GM23338 (cell line): ENCODE measurements at regions not wholly inside any gene's neighbourhood (a gene's known extent, or its start where the extent isn't known, plus 50 kb on each side); places are given as distances from the start of the nearest gene placed in this dataset.

Experiments
- ATAC-seq: fragments of 200-7000 bp; cut with Tn5 transposase; 3 replicates; pipeline ENCODE4 v1.9.1; 2020
- DNase-seq: peaks from one replicate; pipeline ENCODE4 v3.0.0-alpha.2; 2015; ENCODE audit warnings: low spot score
- H2AFZ ChIP-seq: fragments of 200-600 bp; sonication (generic); 2 replicates; pipeline ENCODE4 v1.8.0; 2016; ENCODE audit warnings: antibody characterized with exemption, mild to moderate bottlenecking, moderate library complexity
- H3F3A ChIP-seq: fragments of 200-600 bp; sonication (generic); replicated peaks from 2 replicates; pipeline ENCODE4 v1.8.0; 2017; ENCODE audit warnings: antibody characterized with exemption, mixed run types, low read depth
- H3K27ac ChIP-seq: fragments of 200-600 bp; sonication (generic); 2 replicates; pipeline ENCODE4 v1.6.1; 2016; ENCODE audit warnings: low read depth
- H3K27me3 ChIP-seq: fragments of 200-600 bp; sonication (generic); 2 replicates; pipeline ENCODE4 v1.8.0; 2016; ENCODE audit warnings: mild to moderate bottlenecking, mixed run types, moderate library complexity; ENCODE audit not compliant: insufficient read depth
- H3K36me3 ChIP-seq: fragments of 200-600 bp; sonication (generic); 2 replicates; pipeline ENCODE4 v1.8.0; 2016; ENCODE audit warnings: mild to moderate bottlenecking; ENCODE audit not compliant: insufficient read depth
- H3K4me1 ChIP-seq: fragments of 200-600 bp; sonication (generic); 2 replicates; pipeline ENCODE4 v1.8.0; 2016; ENCODE audit warnings: mild to moderate bottlenecking, moderate library complexity; ENCODE audit not compliant: insufficient read depth
- H3K4me2 ChIP-seq: fragments of 200-600 bp; sonication (generic); 2 replicates; pipeline ENCODE4 v1.7.1; 2017; ENCODE audit warnings: mixed run types
- H3K4me3 ChIP-seq: fragments of 200-600 bp; sonication (generic); 2 replicates; pipeline ENCODE4 v1.6.1; 2016; ENCODE audit warnings: mixed run types
- H3K79me2 ChIP-seq: fragments of 200-600 bp; sonication (generic); replicated peaks from 2 replicates; pipeline ENCODE4 v1.8.0; 2017; ENCODE audit warnings: mild to moderate bottlenecking; ENCODE audit not compliant: insufficient read depth
- H3K9me2 ChIP-seq: fragments of 200-600 bp; sonication (generic); 2 replicates; pipeline ENCODE4 v1.8.0; 2017; ENCODE audit not compliant: insufficient read depth
- H4K20me1 ChIP-seq: fragments of 200-600 bp; sonication (generic); replicated peaks from 2 replicates; pipeline ENCODE4 v1.8.0; 2017; ENCODE audit warnings: mild to moderate bottlenecking; ENCODE audit not compliant: insufficient read depth
- H3K27ac Mint-ChIP-seq: 2 replicates; pipeline ENCODE4 v1.8.0; 2020; ENCODE audit warnings: inconsistent platforms, mild to moderate bottlenecking, moderate library complexity, mixed read lengths
- H3K27me3 Mint-ChIP-seq: 3 replicates; pipeline ENCODE4 v1.8.0; 2022; ENCODE audit warnings: low read depth, mild to moderate bottlenecking, moderate library complexity, mixed read lengths, inconsistent platforms; ENCODE audit not compliant: insufficient read depth, poor library complexity
- H3K36me3 Mint-ChIP-seq: 3 replicates; pipeline ENCODE4 v1.8.0; 2021; ENCODE audit warnings: low read depth, mild to moderate bottlenecking, inconsistent platforms, moderate library complexity, mixed read lengths
- H3K4me1 Mint-ChIP-seq: 3 replicates; pipeline ENCODE4 v1.8.0; 2020; ENCODE audit warnings: mild to moderate bottlenecking, inconsistent platforms, mixed read lengths
- H3K4me3 Mint-ChIP-seq: 3 replicates; pipeline ENCODE4 v1.8.0; 2021; ENCODE audit warnings: moderate library complexity, mild to moderate bottlenecking, inconsistent platforms, mixed read lengths
- H3K9me3 Mint-ChIP-seq: 3 replicates; pipeline ENCODE4 v1.8.0; 2020; ENCODE audit warnings: moderate library complexity, mild to moderate bottlenecking, inconsistent platforms, mixed read lengths
- CREB1 ChIP-seq: fragments of 250-450 bp; sonication (Bioruptor Pico); IDR thresholded peaks from 2 replicates; pipeline ENCODE4 v1.5.0; 2020; ENCODE audit warnings: low read depth, mild to moderate bottlenecking, moderate library complexity
- ETS1 ChIP-seq: IDR thresholded peaks from 2 replicates; pipeline ENCODE4 v1.6.1; 2016; ENCODE audit warnings: antibody characterized with exemption
- EZH2 ChIP-seq: fragments of 200-600 bp; sonication (generic); IDR thresholded peaks from one replicate; pipeline ENCODE4 v1.8.0; 2017; ENCODE audit warnings: antibody characterized with exemption, mild to moderate bottlenecking, low read depth; ENCODE audit not compliant: unreplicated experiment
- EZH2phosphoT487 ChIP-seq: fragments of 200-600 bp; sonication (generic); IDR thresholded peaks from one replicate; pipeline ENCODE4 v1.8.1; 2018; ENCODE audit warnings: antibody characterized with exemption; ENCODE audit not compliant: unreplicated experiment
- JUNB ChIP-seq: IDR thresholded peaks from one replicate; pipeline ENCODE4 v1.6.1; 2016; ENCODE audit warnings: antibody characterized with exemption; ENCODE audit not compliant: unreplicated experiment
- NANOG ChIP-seq: IDR thresholded peaks from 2 replicates; pipeline ENCODE4 v1.6.1; 2016; ENCODE audit warnings: antibody characterized with exemption, borderline replicate concordance
- POLR2AphosphoS5 ChIP-seq: IDR thresholded peaks from 2 replicates; pipeline ENCODE4 v1.6.1; 2016; ENCODE audit warnings: antibody characterized with exemption, low read depth
- REST ChIP-seq: IDR thresholded peaks from one replicate; pipeline ENCODE4 v1.6.1; 2018; ENCODE audit warnings: antibody characterized with exemption; ENCODE audit not compliant: unreplicated experiment
- STAT1 ChIP-seq: IDR thresholded peaks from one replicate; pipeline ENCODE4 v1.6.1; 2016; ENCODE audit warnings: antibody characterized with exemption; ENCODE audit not compliant: unreplicated experiment
- ZNF114 ChIP-seq: fragments of 250-450 bp; sonication (Bioruptor Pico); IDR thresholded peaks from 2 replicates; pipeline ENCODE4 v1.5.0; 2020; ENCODE audit warnings: mild to moderate bottlenecking, moderate library complexity
- ZNF331 ChIP-seq: fragments of 250-450 bp; sonication (Bioruptor Pico); IDR thresholded peaks from 2 replicates; pipeline ENCODE4 v1.5.0; 2020; ENCODE audit warnings: low read depth, mild to moderate bottlenecking, moderate library complexity
- ZNF462 ChIP-seq: fragments of 250-450 bp; sonication (Bioruptor Pico); IDR thresholded peaks from 2 replicates; pipeline ENCODE4 v1.5.0; 2020; ENCODE audit warnings: mild to moderate bottlenecking, moderate library complexity
- TF ChIP-seq, protein P1 (sequence below), 2 experiments: fragments of 200-600 bp in 1 of 2; sonication (generic) in 1 of 2; conservative IDR thresholded peaks; 2 replicates each; pipeline versions ENCODE4 v1.5.1 to v1.6.1; 2016 to 2017; ENCODE audit warnings: antibody characterized with exemption in 2 of 2, low read depth in 2 of 2, mild to moderate bottlenecking in 2 of 2, moderate library complexity in 1 of 2

- Mint-ChIP-seq H3K27me3 (no peaks in the 10 kb centered on the region), H3K4me1 (no peaks in the 10 kb centered on the region), H3K27ac (no peak overlapping the region), H3K36me3 (no peaks in the 10 kb centered on the region), H3K4me3 (no peak overlapping the region), H3K9me3 (no peaks in the 10 kb centered on the region)
- Histone ChIP-seq H3K9me2 (no peaks in the 10 kb centered on the region), H3K4me1 (no peaks in the 10 kb centered on the region), H3K4me2 (no peak overlapping the region), H3K79me2 (no peaks in the 10 kb centered on the region), H2AFZ (no peak overlapping the region; the same call in 1 of the 2 replicates), H3F3A (no peaks in the 10 kb centered on the region), H4K20me1 (no peaks in the 10 kb centered on the region), H3K4me3 (no peak overlapping the region), H3K27me3 (no peaks in the 10 kb centered on the region), H3K36me3 (no peaks in the 10 kb centered on the region; the same call in 1 of the 2 replicates), H3K27ac (no peak overlapping the region)
- TF ChIP-seq EZH2 (no peak), EZH2phosphoT487 (no peak), NANOG (no peak), ZNF331 (CRISPR knock-in tag) (no peak), CREB1 (CRISPR knock-in tag) (no peak), POLR2AphosphoS5 (no peak), ZNF462 (CRISPR knock-in tag) (no peak), JUNB (no peak), REST (no peak), STAT1 (no peak), ETS1 (no peak), ZNF114 (CRISPR knock-in tag) (no peak)
- TF ChIP-seq, protein P1, sequence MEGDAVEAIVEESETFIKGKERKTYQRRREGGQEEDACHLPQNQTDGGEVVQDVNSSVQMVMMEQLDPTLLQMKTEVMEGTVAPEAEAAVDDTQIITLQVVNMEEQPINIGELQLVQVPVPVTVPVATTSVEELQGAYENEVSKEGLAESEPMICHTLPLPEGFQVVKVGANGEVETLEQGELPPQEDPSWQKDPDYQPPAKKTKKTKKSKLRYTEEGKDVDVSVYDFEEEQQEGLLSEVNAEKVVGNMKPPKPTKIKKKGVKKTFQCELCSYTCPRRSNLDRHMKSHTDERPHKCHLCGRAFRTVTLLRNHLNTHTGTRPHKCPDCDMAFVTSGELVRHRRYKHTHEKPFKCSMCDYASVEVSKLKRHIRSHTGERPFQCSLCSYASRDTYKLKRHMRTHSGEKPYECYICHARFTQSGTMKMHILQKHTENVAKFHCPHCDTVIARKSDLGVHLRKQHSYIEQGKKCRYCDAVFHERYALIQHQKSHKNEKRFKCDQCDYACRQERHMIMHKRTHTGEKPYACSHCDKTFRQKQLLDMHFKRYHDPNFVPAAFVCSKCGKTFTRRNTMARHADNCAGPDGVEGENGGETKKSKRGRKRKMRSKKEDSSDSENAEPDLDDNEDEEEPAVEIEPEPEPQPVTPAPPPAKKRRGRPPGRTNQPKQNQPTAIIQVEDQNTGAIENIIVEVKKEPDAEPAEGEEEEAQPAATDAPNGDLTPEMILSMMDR (conservative IDR thresholded peaks at IDR 0.05; ENCODE audit: low read depth in 2 of 2): no peak
- ATAC-seq: no peak
- no peak for DNase-seq
Observed at GRCh38 chr2:215722986-215723630, 287.2 kb upstream of the FN1 start.
